ENCODE measurements at regions not wholly inside any gene's neighbourhood (a gene's known extent, or its start where the extent isn't known, plus 50 kb on each side); places are given as distances from the start of the nearest gene placed in this dataset.

DNA sequence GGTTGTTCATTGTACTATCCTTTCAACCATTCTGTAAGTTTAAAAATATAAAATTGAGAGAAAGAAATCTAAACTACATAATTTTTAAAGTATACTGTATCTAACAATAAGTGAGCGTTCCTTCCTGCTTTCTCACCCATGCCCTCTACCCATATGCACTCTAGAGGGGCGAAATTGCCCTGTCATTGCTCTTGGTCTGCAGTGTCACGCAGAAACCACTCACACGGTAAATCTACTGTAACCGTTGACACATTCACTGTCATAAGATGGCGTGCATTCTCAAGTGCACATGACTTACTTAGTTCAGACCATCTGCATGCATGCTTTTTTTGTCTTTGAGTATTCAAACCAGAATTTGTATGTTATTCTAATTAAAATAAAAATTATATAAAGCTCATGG lies 55.7 kb upstream of the NIPBL start:
- ChIA-PET CTCF (no interaction called here), POLR2A (ENCODE audit: unreplicated experiment) (no interaction called here)
- BruUV-seq (replicated peaks) = no TSS peak
- no peaks in the 10 kb centered on the region for H3K36me3 ChIP-seq (ENCODE audit: low read depth)
- H3K4me3 ChIP-seq = no peak overlapping the region
- H3K9me3 ChIP-seq (ENCODE audit: insufficient read depth, low read depth) = 0 out of 2 replicates have a peak, but pooled peaks cover 6% of the 10 kb centered on the region
- H3K79me2 ChIP-seq (ENCODE audit: low read depth) = no peaks in the 10 kb centered on the region
- H3K27ac ChIP-seq = no peak overlapping the region
- no peaks in the 10 kb centered on the region for H3K27me3 ChIP-seq (ENCODE audit: insufficient read depth, low read depth)
- H4K20me1 ChIP-seq (ENCODE audit: insufficient read depth) = no peaks in the 10 kb centered on the region
- no peak overlapping the region for H2AFZ ChIP-seq
- DNase-seq = no peak
- TF ChIP-seq EZH2 (IDR thresholded peaks at IDR 0.05; ENCODE audit: low read depth) = no peak
- TF ChIP-seq, protein P1, sequence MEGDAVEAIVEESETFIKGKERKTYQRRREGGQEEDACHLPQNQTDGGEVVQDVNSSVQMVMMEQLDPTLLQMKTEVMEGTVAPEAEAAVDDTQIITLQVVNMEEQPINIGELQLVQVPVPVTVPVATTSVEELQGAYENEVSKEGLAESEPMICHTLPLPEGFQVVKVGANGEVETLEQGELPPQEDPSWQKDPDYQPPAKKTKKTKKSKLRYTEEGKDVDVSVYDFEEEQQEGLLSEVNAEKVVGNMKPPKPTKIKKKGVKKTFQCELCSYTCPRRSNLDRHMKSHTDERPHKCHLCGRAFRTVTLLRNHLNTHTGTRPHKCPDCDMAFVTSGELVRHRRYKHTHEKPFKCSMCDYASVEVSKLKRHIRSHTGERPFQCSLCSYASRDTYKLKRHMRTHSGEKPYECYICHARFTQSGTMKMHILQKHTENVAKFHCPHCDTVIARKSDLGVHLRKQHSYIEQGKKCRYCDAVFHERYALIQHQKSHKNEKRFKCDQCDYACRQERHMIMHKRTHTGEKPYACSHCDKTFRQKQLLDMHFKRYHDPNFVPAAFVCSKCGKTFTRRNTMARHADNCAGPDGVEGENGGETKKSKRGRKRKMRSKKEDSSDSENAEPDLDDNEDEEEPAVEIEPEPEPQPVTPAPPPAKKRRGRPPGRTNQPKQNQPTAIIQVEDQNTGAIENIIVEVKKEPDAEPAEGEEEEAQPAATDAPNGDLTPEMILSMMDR (conservative IDR thresholded peaks at IDR 0.05) = no peak
- no peaks in the 10 kb centered on the region for H3K9me2 ChIP-seq (ENCODE audit: insufficient read depth)
- intact Hi-C loops (cut with micrococcal nuclease; ENCODE audit: unreplicated experiment) = no loop called here
- H3K4me2 ChIP-seq = no peak overlapping the region
- no peaks in the 10 kb centered on the region for H3F3A ChIP-seq (ENCODE audit: insufficient read depth, low read depth)
- no peaks in the 10 kb centered on the region for H3K4me1 ChIP-seq (replicated peaks; ENCODE audit: insufficient read depth)

DNA sequence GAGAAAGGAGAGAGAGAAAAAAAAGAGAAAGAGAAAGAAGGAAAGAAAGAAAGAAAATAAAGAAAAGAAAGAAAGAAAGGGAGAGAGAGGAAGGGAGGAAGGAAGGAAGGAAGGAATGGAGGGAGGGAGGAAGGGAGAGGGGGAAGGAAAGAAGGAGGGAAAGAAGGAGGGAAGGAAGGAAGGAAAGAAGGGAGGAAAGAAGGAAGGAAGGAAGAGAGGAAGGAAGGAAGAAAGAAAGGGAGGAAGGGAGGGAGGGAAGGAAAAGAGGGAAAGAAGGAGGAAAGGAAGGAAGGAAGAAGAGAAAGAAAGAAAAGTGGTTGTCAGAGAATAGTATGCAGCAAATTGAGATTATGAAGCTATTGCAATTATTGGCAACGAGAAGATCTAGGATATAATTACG lies 49.9 kb upstream of the NIPBL start:
- BruUV-seq (replicated peaks) = no TSS peak
- Histone ChIP-seq H3K36me3 (ENCODE audit: low read depth) (no peaks in the 10 kb centered on the region), H3K79me2 (ENCODE audit: low read depth) (no peaks in the 10 kb centered on the region), H3K4me1 (replicated peaks; ENCODE audit: insufficient read depth) (no peaks in the 10 kb centered on the region), H2AFZ (no peak overlapping the region), H3K27me3 (ENCODE audit: insufficient read depth, low read depth) (no peaks in the 10 kb centered on the region), H3K27ac (no peak overlapping the region), H3K9me3 (ENCODE audit: insufficient read depth, low read depth) (0 out of 2 replicates have a peak, but pooled peaks cover 6% of the 10 kb centered on the region), H3K9me2 (ENCODE audit: insufficient read depth) (no peaks in the 10 kb centered on the region), H3F3A (ENCODE audit: insufficient read depth, low read depth) (no peaks in the 10 kb centered on the region), H3K4me2 (no peak overlapping the region), H3K4me3 (no peak overlapping the region), H4K20me1 (ENCODE audit: insufficient read depth) (no peaks in the 10 kb centered on the region)
- ChIA-PET CTCF (no interaction called here), POLR2A (ENCODE audit: unreplicated experiment) (no interaction called here)
- DNase-seq = no peak
- intact Hi-C loops (cut with micrococcal nuclease; ENCODE audit: unreplicated experiment) = no loop called here
- TF ChIP-seq, protein P1 (conservative IDR thresholded peaks at IDR 0.05) = no peak
- no peak for TF ChIP-seq EZH2 (IDR thresholded peaks at IDR 0.05; ENCODE audit: low read depth)
